ENCODE measurements at regions not wholly inside any gene's neighbourhood (a gene's known extent, or its start where the extent isn't known, plus 50 kb on each side); places are given as distances from the start of the nearest gene placed in this dataset.

GRCh38 chr15:31537770-31538592 is 211.3 kb downstream of the KLF13 start:
- H3K4me3 ChIP-seq (ENCODE audit: low read depth, low read length) = no peak overlapping the region
- DNase-seq (ENCODE audit: low read depth) = no peak
- no peak for TF ChIP-seq CTCF (IDR thresholded peaks at IDR 0.05; ENCODE audit: insufficient read depth, low read depth, low read length)

GRCh38 chr15:31540633-31541032 is 214.0 kb downstream of the KLF13 start:
- DNase-seq (ENCODE audit: low read depth) = no peak
- no peak for TF ChIP-seq CTCF (IDR thresholded peaks at IDR 0.05; ENCODE audit: insufficient read depth, low read depth, low read length)
- H3K4me3 ChIP-seq (ENCODE audit: low read depth, low read length) = no peak overlapping the region

GRCh38 chr15:31544361-31544760 is 217.7 kb downstream of the KLF13 start:
- TF ChIP-seq CTCF (IDR thresholded peaks at IDR 0.05; ENCODE audit: insufficient read depth, low read depth, low read length) = no peak
- H3K4me3 ChIP-seq (ENCODE audit: low read depth, low read length) = no peak overlapping the region
- no peak for DNase-seq (ENCODE audit: low read depth)

GRCh38 chr15:31545257-31545656 is 218.6 kb downstream of the KLF13 start:
- H3K4me3 ChIP-seq (ENCODE audit: low read depth, low read length) = no peak overlapping the region
- DNase-seq (ENCODE audit: low read depth) = no peak
- no peak for TF ChIP-seq CTCF (IDR thresholded peaks at IDR 0.05; ENCODE audit: insufficient read depth, low read depth, low read length)

- H3K4me3 ChIP-seq (ENCODE audit: low read depth, low read length) = no peak overlapping the region
- TF ChIP-seq CTCF (IDR thresholded peaks at IDR 0.05; ENCODE audit: insufficient read depth, low read depth, low read length) = no peak
- DNase-seq (ENCODE audit: low read depth) = no peak
These were observed 223.8 kb downstream of the KLF13 start for GRCh38 chr15:31550211-31550977.

- TF ChIP-seq CTCF (IDR thresholded peaks at IDR 0.05; ENCODE audit: insufficient read depth, low read depth, low read length) = no peak
These were observed 224.7 kb downstream of the KLF13 start for GRCh38 chr15:31551323-31551722.

More at GRCh38 chr15:31551323-31551722, 224.7 kb downstream of the KLF13 start:
- DNase-seq (ENCODE audit: low read depth) = no peak
- H3K4me3 ChIP-seq (ENCODE audit: low read depth, low read length) = no peak overlapping the region

All from fibroblast of villous mesenchyme (primary cell).